Osteoblast (primary cell): ENCODE measurements at regions not wholly inside any gene's neighbourhood (a gene's known extent, or its start where the extent isn't known, plus 50 kb on each side); places are given as distances from the start of the nearest gene placed in this dataset.

ENCODE experiments used
- DNase-seq: peaks from one replicate; pipeline ENCODE4 v3.0.0; 2011; ENCODE audit warnings: low spot score, mixed read lengths; ENCODE audit not compliant: insufficient read length; ENCODE audit errors: missing footprints
- H2AFZ ChIP-seq: 2 replicates; pipeline ENCODE4 v1.6.0; 2011; ENCODE audit warnings: mild to moderate bottlenecking, low read length
- H3K27ac ChIP-seq: 2 replicates; pipeline ENCODE4 v1.5.1; 2011; ENCODE audit warnings: mild to moderate bottlenecking, low read depth, low read length, moderate library complexity
- H3K27me3 ChIP-seq: 2 replicates; pipeline ENCODE4 v1.6.0; 2012; ENCODE audit warnings: mild to moderate bottlenecking, control low read depth, inconsistent platforms, low read length, moderate library complexity; ENCODE audit not compliant: insufficient read depth
- H3K36me3 ChIP-seq: 2 replicates; pipeline ENCODE4 v1.5.1; 2011; ENCODE audit warnings: mild to moderate bottlenecking, low read length, control low read depth, moderate library complexity; ENCODE audit not compliant: insufficient read depth
- H3K4me1 ChIP-seq: 2 replicates; pipeline ENCODE4 v1.5.1; 2011; ENCODE audit warnings: mild to moderate bottlenecking, low read length, control low read depth, moderate library complexity; ENCODE audit not compliant: insufficient read depth
- H3K4me2 ChIP-seq: 2 replicates; pipeline ENCODE4 v1.6.0; 2011; ENCODE audit warnings: mild to moderate bottlenecking, low read length; ENCODE audit not compliant: insufficient read depth
- H3K4me3 ChIP-seq: fragments of 200-600 bp; sonication (generic); 3 replicates; pipeline ENCODE4 v1.5.1; 2012; ENCODE audit warnings: mild to moderate bottlenecking, low read length, inconsistent platforms; ENCODE audit not compliant: insufficient read depth
- H3K79me2 ChIP-seq: 2 replicates; pipeline ENCODE4 v1.6.0; 2012; ENCODE audit warnings: mild to moderate bottlenecking, low read length, control low read depth, inconsistent platforms; ENCODE audit not compliant: insufficient read depth
- H3K9me3 ChIP-seq: 2 replicates; pipeline ENCODE4 v1.5.1; 2011; ENCODE audit warnings: low read depth, low read length, control low read depth
- H4K20me1 ChIP-seq: 2 replicates; pipeline ENCODE4 v1.6.0; 2012; ENCODE audit warnings: mild to moderate bottlenecking, low read length, control low read depth; ENCODE audit not compliant: insufficient read depth
- CTCF ChIP-seq: IDR thresholded peaks from 2 replicates; pipeline ENCODE4 v1.5.1; 2011; ENCODE audit warnings: mild to moderate bottlenecking, low read depth, low read length, moderate library complexity; ENCODE audit errors: extremely low read depth

DNA sequence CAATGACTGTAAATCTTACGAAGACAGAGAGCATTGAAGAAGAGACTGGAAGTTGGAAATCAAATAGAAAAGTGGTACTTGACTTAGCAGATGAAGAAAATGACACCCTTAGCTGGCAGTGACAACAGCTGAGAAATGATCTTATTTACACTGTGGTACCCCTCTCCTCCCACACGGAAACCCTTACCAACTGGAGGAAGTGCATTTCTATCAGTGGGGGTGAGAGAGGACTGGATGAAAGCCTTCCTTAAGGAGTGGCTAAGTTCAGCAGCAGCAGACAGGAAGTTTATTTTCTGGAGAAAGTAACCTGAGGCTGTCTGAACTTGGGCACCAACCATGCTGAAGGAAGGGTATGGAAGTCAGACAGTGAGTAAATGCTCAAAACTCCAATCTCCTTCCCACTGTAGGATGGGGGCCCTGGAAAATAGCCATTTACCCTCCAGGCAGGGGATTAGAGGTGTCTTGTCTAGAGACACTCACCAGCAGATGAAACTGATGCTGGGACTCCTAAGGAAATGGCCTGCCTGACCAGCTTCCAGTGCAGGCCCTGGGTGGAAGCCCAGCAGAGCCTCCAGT, 160.2 kb upstream of the NCK2 start:
- H2AFZ ChIP-seq: no peak overlapping the region
- no peaks in the 10 kb centered on the region for H3K9me3 ChIP-seq

DNA sequence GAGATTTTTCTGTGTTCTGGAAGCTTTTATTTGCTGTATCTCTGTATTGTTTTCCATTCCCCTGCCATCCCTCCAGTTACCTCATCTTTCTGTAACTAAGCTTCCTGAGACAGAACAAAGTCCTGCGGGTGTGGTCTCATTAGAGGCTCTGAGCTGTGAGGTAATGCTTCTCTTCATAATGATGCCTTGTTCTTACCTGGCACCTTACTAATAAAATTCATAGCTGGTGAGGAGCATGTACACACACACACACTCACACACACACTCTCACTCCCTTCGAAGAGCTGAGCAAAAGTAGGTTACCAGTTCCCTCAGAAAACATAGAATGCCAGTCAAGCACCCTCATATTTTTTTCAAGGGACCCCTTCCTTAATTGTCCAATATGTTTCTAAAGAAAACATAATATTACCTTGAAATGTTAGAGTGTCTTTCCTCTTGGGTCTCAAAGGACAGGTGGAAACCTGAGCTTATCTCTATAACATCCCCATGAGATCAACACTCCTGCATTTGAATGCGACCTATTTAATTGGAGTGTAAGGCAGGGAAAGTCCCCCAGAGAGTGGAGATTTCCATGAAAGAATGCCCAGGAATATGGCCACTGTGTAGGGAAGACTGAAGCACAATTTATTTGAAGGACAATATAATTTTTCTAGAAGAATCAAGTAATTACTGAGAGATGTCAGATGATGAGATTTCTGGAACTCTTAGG, 161.6 kb upstream of the NCK2 start:
- no peak for DNase-seq
- no peaks in the 10 kb centered on the region for H3K4me1 ChIP-seq
- H3K27ac ChIP-seq: no peak overlapping the region
- H3K4me2 ChIP-seq: no peak overlapping the region
- H4K20me1 ChIP-seq: no peaks in the 10 kb centered on the region
- H3K36me3 ChIP-seq: no peaks in the 10 kb centered on the region
- H3K9me3 ChIP-seq: no peaks in the 10 kb centered on the region
- H3K27me3 ChIP-seq: peaks cover 8% of the 10 kb centered on the region
- H2AFZ ChIP-seq: no peak overlapping the region
- no peak for TF ChIP-seq CTCF
- no peak overlapping the region for H3K4me3 ChIP-seq
- no peaks in the 10 kb centered on the region for H3K79me2 ChIP-seq

More for the DNA sequence above, 160.2 kb upstream of the NCK2 start:
- DNase-seq: no peak
- Histone ChIP-seq H3K4me2 (no peak overlapping the region), H3K27me3 (peaks cover 8% of the 10 kb centered on the region), H3K4me3 (no peak overlapping the region), H4K20me1 (no peaks in the 10 kb centered on the region), H3K36me3 (no peaks in the 10 kb centered on the region), H3K4me1 (no peaks in the 10 kb centered on the region), H3K27ac (no peak overlapping the region), H3K79me2 (no peaks in the 10 kb centered on the region)
- TF ChIP-seq CTCF: no peak

DNA sequence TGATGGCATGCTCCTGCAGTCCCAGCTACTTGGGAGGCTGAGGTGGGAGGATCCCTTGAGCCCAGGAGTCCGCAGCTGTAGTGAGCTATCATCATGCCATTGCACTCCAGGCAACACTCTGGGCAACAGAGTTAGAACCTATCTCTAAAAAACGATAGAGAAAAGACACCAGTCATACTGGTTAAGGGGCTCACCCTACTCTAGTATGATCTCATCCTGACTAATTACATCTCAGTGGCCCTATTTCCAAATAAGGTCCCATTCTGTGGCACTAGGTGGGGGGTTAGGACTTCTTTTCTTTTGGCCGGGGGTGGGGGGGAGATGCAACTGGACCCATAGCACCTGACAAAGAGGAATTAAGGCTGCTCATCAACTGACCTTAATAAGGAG, 163.2 kb upstream of the NCK2 start:
- DNase-seq: no peak
- TF ChIP-seq CTCF: no peak
- Histone ChIP-seq H2AFZ (no peak overlapping the region), H3K36me3 (no peaks in the 10 kb centered on the region), H3K4me1 (peaks cover 4% of the 10 kb centered on the region), H3K4me2 (no peak overlapping the region), H3K9me3 (no peaks in the 10 kb centered on the region), H3K79me2 (no peaks in the 10 kb centered on the region), H3K4me3 (no peak overlapping the region), H3K27ac (no peak overlapping the region), H4K20me1 (no peaks in the 10 kb centered on the region), H3K27me3 (peaks cover 8% of the 10 kb centered on the region)

DNA sequence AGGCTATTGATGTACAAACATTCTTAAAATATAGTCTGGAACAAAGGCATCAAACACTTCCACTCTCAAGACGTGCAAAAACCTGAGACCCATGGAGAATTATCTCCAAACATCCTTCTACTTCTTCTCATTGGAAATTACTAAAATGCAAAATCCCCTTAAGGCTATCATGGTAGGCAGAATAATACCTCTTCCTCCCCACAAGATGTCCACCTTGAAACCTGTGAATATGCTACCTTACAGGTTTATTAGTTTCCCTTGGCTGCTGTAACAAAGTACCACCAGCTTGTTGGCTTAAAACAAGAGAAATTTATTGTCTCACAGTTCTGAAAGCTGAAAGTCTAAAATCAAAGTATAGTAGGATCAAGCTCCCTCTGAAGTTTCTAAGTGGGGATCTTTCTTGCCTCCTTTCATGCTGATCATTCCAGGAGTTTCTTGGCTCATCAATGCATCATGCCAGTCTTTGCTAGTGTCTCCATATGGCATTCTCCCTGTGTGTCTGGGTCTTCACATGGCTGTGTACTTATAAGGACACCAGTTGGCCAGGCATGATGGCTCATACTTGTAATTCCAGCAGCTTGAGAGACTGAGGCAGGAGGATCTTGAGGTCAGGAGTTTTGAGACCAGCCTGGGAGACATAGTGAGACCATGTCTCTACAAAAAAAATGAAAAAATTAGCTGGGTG, 163.7 kb upstream of the NCK2 start:
- no peaks in the 10 kb centered on the region for H3K36me3 ChIP-seq
- H3K79me2 ChIP-seq: no peaks in the 10 kb centered on the region
- H3K9me3 ChIP-seq: no peaks in the 10 kb centered on the region
- no peaks in the 10 kb centered on the region for H4K20me1 ChIP-seq
- H3K4me2 ChIP-seq: no peak overlapping the region
- no peak for DNase-seq
- TF ChIP-seq CTCF: no peak
- peaks cover 8% of the 10 kb centered on the region for H3K27me3 ChIP-seq
- no peak overlapping the region for H3K4me3 ChIP-seq
- H3K4me1 ChIP-seq: peaks cover 4% of the 10 kb centered on the region
- H3K27ac ChIP-seq: no peak overlapping the region
- H2AFZ ChIP-seq: no peak overlapping the region
